HK-2 (cell line): ENCODE measurements at regions not wholly inside any gene's neighbourhood (a gene's known extent, or its start where the extent isn't known, plus 50 kb on each side); places are given as distances from the start of the nearest gene placed in this dataset.
A peak's percentile ranks its signal among the peaks of the same experiment; 100 is the strongest.

Experiments used
- DNase-seq: peaks from one replicate; pipeline ENCODE4 v3.0.0-alpha.2; 2018; ENCODE audit not compliant: unreplicated experiment

- DNase-seq = no peak
These were observed 383.8 kb upstream of the TUSC1 start for GRCh38 chr9:26061948-26062575.

GRCh38 chr9:26058111-26058895, 380.1 kb upstream of the TUSC1 start:
- no peak for DNase-seq

GRCh38 chr9:26057050-26057449, 378.8 kb upstream of the TUSC1 start:
- no peak for DNase-seq

- DNase-seq = no peak
These were observed 376.6 kb upstream of the TUSC1 start for GRCh38 chr9:26054600-26055520.

GRCh38 chr9:26053954-26054353, 375.7 kb upstream of the TUSC1 start:
- DNase-seq = no peak

GRCh38 chr9:26043431-26043830, 365.2 kb upstream of the TUSC1 start:
- DNase-seq = no peak

- no peak for DNase-seq
These were observed 356.5 kb upstream of the TUSC1 start for GRCh38 chr9:26034786-26035185.

GRCh38 chr9:26033336-26033735, 355.1 kb upstream of the TUSC1 start:
- DNase-seq = no peak

- DNase-seq = no peak
These were observed 348.3 kb upstream of the TUSC1 start for GRCh38 chr9:26026423-26027100.

- no peak for DNase-seq
These were observed 335.0 kb upstream of the TUSC1 start for GRCh38 chr9:26013199-26013598.

GRCh38 chr9:26012797-26013196, 334.6 kb upstream of the TUSC1 start:
- no peak for DNase-seq

GRCh38 chr9:25994605-25995004, 316.4 kb upstream of the TUSC1 start:
- DNase-seq = no peak

- DNase-seq = no peak
These were observed 312.1 kb upstream of the TUSC1 start for GRCh38 chr9:25990376-25990775.

GRCh38 chr9:25975667-25976066, 297.4 kb upstream of the TUSC1 start:
- no peak for DNase-seq

- peak; percentile 51 for DNase-seq
These were observed 286.0 kb upstream of the TUSC1 start for GRCh38 chr9:25964239-25964638.

GRCh38 chr9:25960178-25960577, 281.9 kb upstream of the TUSC1 start:
- DNase-seq = no peak

GRCh38 chr9:25954209-25954608, 276.0 kb upstream of the TUSC1 start:
- no peak for DNase-seq

GRCh38 chr9:25948182-25948581, 269.9 kb upstream of the TUSC1 start:
- no peak for DNase-seq

GRCh38 chr9:25939126-25939525, 260.9 kb upstream of the TUSC1 start:
- no peak for DNase-seq

- no peak for DNase-seq
These were observed 257.8 kb upstream of the TUSC1 start for GRCh38 chr9:25936031-25936430.

GRCh38 chr9:25935188-25935587, 256.9 kb upstream of the TUSC1 start:
- DNase-seq = no peak

GRCh38 chr9:25918761-25919160, 240.5 kb upstream of the TUSC1 start:
- DNase-seq = no peak
